ENCODE measurements at regions not wholly inside any gene's neighbourhood (a gene's known extent, or its start where the extent isn't known, plus 50 kb on each side); places are given as distances from the start of the nearest gene placed in this dataset.

GRCh38 chr20:20820104-20820503 is 107.7 kb upstream of the RALGAPA2 start:
- H3K4me3 ChIP-seq (ENCODE audit: low read length): no peak overlapping the region
- peak; percentile 34 for TF ChIP-seq CTCF (IDR thresholded peaks at IDR 0.05; ENCODE audit: insufficient read depth, low read depth, low read length, missing control alignments)
- DNase-seq (ENCODE audit: low read depth): no peak

GRCh38 chr20:20816969-20817755 is 104.7 kb upstream of the RALGAPA2 start:
- TF ChIP-seq CTCF (IDR thresholded peaks at IDR 0.05; ENCODE audit: insufficient read depth, low read depth, low read length, missing control alignments): no peak
- no peak for DNase-seq (ENCODE audit: low read depth)
- H3K4me3 ChIP-seq (ENCODE audit: low read length): no peak overlapping the region

GRCh38 chr20:20815711-20816455 is 103.4 kb upstream of the RALGAPA2 start:
- DNase-seq (ENCODE audit: low read depth): no peak
- TF ChIP-seq CTCF (IDR thresholded peaks at IDR 0.05; ENCODE audit: insufficient read depth, low read depth, low read length, missing control alignments): no peak
- no peak overlapping the region for H3K4me3 ChIP-seq (ENCODE audit: low read length)

GRCh38 chr20:20814685-20815084 is 102.2 kb upstream of the RALGAPA2 start:
- DNase-seq (ENCODE audit: low read depth): peak; percentile 5
- H3K4me3 ChIP-seq (ENCODE audit: low read length): no peak overlapping the region
- TF ChIP-seq CTCF (IDR thresholded peaks at IDR 0.05; ENCODE audit: insufficient read depth, low read depth, low read length, missing control alignments): no peak

- no peak overlapping the region for H3K4me3 ChIP-seq (ENCODE audit: low read length)
- DNase-seq (ENCODE audit: low read depth): no peak
- no peak for TF ChIP-seq CTCF (IDR thresholded peaks at IDR 0.05; ENCODE audit: insufficient read depth, low read depth, low read length, missing control alignments)
These were observed 99.7 kb upstream of the RALGAPA2 start for GRCh38 chr20:20812136-20812535.

- TF ChIP-seq CTCF (IDR thresholded peaks at IDR 0.05; ENCODE audit: insufficient read depth, low read depth, low read length, missing control alignments): no peak
- H3K4me3 ChIP-seq (ENCODE audit: low read length): no peak overlapping the region
- DNase-seq (ENCODE audit: low read depth): no peak
These were observed 95.6 kb upstream of the RALGAPA2 start for GRCh38 chr20:20808016-20808415.
